ENCODE measurements at regions not wholly inside any gene's neighbourhood (a gene's known extent, or its start where the extent isn't known, plus 50 kb on each side); places are given as distances from the start of the nearest gene placed in this dataset.

DNA sequence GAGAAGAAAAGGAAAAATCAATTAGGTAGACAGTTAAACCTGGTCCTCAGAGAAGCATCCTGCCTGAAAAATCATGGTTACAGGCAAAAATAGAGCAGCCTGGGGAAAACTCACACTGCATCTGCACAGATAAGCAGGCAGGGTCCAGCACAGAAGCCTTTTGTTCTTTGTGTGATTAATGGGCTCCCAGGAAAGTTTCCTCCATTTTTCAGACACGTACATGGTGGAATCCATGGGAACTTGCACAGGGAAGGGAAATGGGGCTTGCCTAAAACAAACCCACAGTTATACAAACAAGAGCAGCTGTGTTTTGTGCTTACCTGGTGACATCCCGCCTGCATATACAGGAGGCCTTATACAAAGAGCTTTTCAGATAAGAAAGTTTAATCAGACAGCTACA lies 243.9 kb upstream of the ATP10B start:
- H3K4me3 ChIP-seq, result no peak overlapping the region
- intact Hi-C loops (cut with DNase I), result no loop called here
- H3K36me3 ChIP-seq, result no peaks in the 10 kb centered on the region
- no peaks in the 10 kb centered on the region for H3K27me3 ChIP-seq
- 13% methylated on average over 2 of the region's 2 CpGs for WGBS (ENCODE audit: insufficient coverage, low coverage, low lambda C conversion rate, missing lambda C conversion rate)
- no peak overlapping the region for H3K27ac ChIP-seq
- H3K9me3 ChIP-seq, result no peaks in the 10 kb centered on the region
- no peak for ATAC-seq
- TF ChIP-seq POLR2A (IDR thresholded peaks at IDR 0.05) (no peak), CTCF (IDR thresholded peaks at IDR 0.05) (no peak)
- H3K4me1 ChIP-seq, result no peaks in the 10 kb centered on the region
- no peak for DNase-seq

DNA sequence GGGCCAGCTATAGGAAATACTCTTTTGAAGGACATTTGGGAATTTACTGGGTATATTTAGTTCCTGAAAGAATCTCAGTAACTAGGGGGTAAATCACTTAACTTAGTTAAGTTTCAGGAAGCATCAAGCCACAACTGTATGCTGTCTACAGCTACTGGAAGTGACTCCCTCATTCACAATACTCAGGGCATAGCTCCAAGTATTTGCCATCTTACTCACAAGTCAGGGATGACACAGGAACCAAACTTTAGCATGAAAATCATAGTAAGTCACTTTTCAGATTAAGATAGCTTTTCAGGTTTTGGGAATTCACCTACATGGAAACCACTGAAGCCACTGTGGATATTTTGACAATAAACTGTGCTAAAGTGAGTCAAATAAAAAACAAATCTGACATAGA lies 242.4 kb upstream of the ATP10B start:
- Histone ChIP-seq H3K4me3 (no peak overlapping the region), H3K36me3 (no peaks in the 10 kb centered on the region), H3K27ac (no peak overlapping the region), H3K27me3 (no peaks in the 10 kb centered on the region), H3K9me3 (no peaks in the 10 kb centered on the region), H3K4me1 (no peaks in the 10 kb centered on the region)
- no peak for TF ChIP-seq POLR2A (IDR thresholded peaks at IDR 0.05)
- TF ChIP-seq CTCF (IDR thresholded peaks at IDR 0.05), result no peak
- DNase-seq (no peak), ATAC-seq (no peak)
- intact Hi-C loops (cut with DNase I), result no loop called here

DNA sequence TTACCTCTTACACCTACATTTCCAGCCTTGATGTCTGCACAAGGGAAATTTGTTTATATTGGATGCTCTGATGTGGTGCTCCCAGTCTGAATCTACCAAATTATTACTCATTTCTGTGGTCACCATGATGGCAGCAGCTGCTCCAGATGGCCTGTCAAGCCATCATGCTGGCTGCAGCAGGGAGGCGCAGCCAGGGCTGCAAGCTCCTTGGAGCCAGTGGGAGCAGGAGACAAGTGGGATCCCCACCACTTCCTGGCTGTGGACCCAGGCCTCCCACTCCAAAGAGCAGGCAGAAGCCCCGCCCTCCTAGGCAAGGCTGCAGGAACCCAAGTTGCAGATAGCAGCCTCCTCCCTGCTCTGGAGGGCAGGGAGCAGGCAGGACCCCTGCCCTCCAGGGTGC lies 241.1 kb upstream of the ATP10B start:
- Histone ChIP-seq H3K4me3 (no peak overlapping the region), H3K9me3 (no peaks in the 10 kb centered on the region), H3K4me1 (no peaks in the 10 kb centered on the region), H3K27ac (no peak overlapping the region), H3K36me3 (no peaks in the 10 kb centered on the region), H3K27me3 (no peaks in the 10 kb centered on the region)
- DNase-seq (no peak), ATAC-seq (no peak)
- WGBS (ENCODE audit: insufficient coverage, low coverage, low lambda C conversion rate, missing lambda C conversion rate), result 80% methylated on average over 1 of the region's 2 CpGs
- TF ChIP-seq POLR2A (IDR thresholded peaks at IDR 0.05), result no peak
- no peak for TF ChIP-seq CTCF (IDR thresholded peaks at IDR 0.05)
- intact Hi-C loops (cut with DNase I), result no loop called here

DNA sequence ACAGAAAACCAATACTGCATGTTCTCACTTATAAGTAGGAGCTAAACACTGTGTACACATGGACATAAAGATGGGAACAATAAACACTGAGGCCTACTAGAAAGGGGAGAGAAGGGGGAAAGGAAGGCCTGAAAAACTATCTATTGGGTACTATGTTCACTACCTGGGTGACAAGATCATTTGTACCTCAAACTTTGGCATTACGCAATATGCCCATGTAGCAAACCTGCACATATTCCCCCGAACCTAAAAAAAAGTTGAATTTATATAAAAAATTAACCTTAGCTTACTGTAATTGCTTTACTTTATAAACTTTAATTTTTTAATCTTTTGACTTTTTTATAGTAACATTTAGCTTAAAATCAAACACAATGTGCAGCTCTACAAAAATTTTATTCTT lies 237.6 kb upstream of the ATP10B start:
- Histone ChIP-seq H3K9me3 (no peaks in the 10 kb centered on the region), H3K27ac (no peak overlapping the region), H3K27me3 (no peaks in the 10 kb centered on the region), H3K4me3 (no peak overlapping the region), H3K36me3 (no peaks in the 10 kb centered on the region), H3K4me1 (no peaks in the 10 kb centered on the region)
- WGBS (ENCODE audit: insufficient coverage, low coverage, low lambda C conversion rate, missing lambda C conversion rate), result 89% methylated on average over 2 of the region's 2 CpGs
- intact Hi-C loops (cut with DNase I), result no loop called here
- no peak for DNase-seq
- ATAC-seq, result no peak
- TF ChIP-seq CTCF (IDR thresholded peaks at IDR 0.05), result no peak
- TF ChIP-seq POLR2A (IDR thresholded peaks at IDR 0.05), result no peak

DNA sequence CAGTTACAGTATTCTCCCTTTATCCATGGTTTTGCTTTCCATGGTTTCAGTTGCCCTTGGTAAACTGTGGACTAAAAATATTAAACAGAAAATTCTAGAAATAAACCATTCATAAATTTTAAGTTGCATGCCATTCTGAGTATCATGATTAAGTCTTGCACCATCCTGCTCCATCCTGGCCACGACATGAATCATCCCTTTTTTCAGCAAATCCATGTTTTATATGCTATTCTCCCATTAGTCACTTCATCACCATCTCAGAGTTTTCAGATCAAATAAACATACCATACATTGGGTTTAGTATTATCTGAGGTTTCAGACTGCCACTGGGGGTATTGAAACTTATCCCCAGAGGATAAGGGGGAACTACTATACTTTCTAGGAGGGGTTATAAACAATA lies 234.4 kb upstream of the ATP10B start:
- no peaks in the 10 kb centered on the region for H3K27me3 ChIP-seq
- H3K4me1 ChIP-seq, result no peaks in the 10 kb centered on the region
- 23% methylated on average over 1 of the region's 1 CpG for WGBS (ENCODE audit: insufficient coverage, low coverage, low lambda C conversion rate, missing lambda C conversion rate)
- DNase-seq, result no peak
- no peak for TF ChIP-seq POLR2A (IDR thresholded peaks at IDR 0.05)
- TF ChIP-seq CTCF (IDR thresholded peaks at IDR 0.05), result no peak
- H3K27ac ChIP-seq, result no peak overlapping the region
- intact Hi-C loops (cut with DNase I), result no loop called here
- H3K36me3 ChIP-seq, result no peaks in the 10 kb centered on the region
- H3K4me3 ChIP-seq, result no peak overlapping the region
- no peak for ATAC-seq
- no peaks in the 10 kb centered on the region for H3K9me3 ChIP-seq

Measured in right lobe of liver (tissue), 6 donors.